ENCODE measurements at regions not wholly inside any gene's neighbourhood (a gene's known extent, or its start where the extent isn't known, plus 50 kb on each side); places are given as distances from the start of the nearest gene placed in this dataset.

GRCh38 chr12:131456301-131457027, 254.4 kb upstream of the SFSWAP start:
- TF ChIP-seq TARDBP (IDR thresholded peaks at IDR 0.05), result no peak
- no peak for TF ChIP-seq SP1 (IDR thresholded peaks at IDR 0.05)
- no peak for TF ChIP-seq ELF4 (IDR thresholded peaks at IDR 0.05)
- TF ChIP-seq FOXA1 (IDR thresholded peaks at IDR 0.05), result no peak
- TF ChIP-seq FOXM1 (IDR thresholded peaks at IDR 0.05; ENCODE audit: borderline replicate concordance), result no peak
- TF ChIP-seq L3MBTL2 (conservative IDR thresholded peaks at IDR 0.05), result no peak
- no peak for TF ChIP-seq HDGF (IDR thresholded peaks at IDR 0.05; ENCODE audit: borderline replicate concordance)
- no peak for TF ChIP-seq SUZ12 (IDR thresholded peaks at IDR 0.05)
